Osteoblast (primary cell): ENCODE measurements at regions not wholly inside any gene's neighbourhood (a gene's known extent, or its start where the extent isn't known, plus 50 kb on each side); places are given as distances from the start of the nearest gene placed in this dataset.
"Not testable (repeated sequence)": the region's sequence is repeated elsewhere in the genome, so short reads cannot be mapped to it uniquely, and the experiment has no call there.

Experiments used
- DNase-seq: peaks from one replicate; pipeline ENCODE4 v3.0.0; 2011; ENCODE audit warnings: low spot score, mixed read lengths; ENCODE audit not compliant: insufficient read length; ENCODE audit errors: missing footprints
- H2AFZ ChIP-seq: 2 replicates; pipeline ENCODE4 v1.6.0; 2011; ENCODE audit warnings: mild to moderate bottlenecking, low read length
- H3K27ac ChIP-seq: 2 replicates; pipeline ENCODE4 v1.5.1; 2011; ENCODE audit warnings: mild to moderate bottlenecking, low read depth, low read length, moderate library complexity
- H3K27me3 ChIP-seq: 2 replicates; pipeline ENCODE4 v1.6.0; 2012; ENCODE audit warnings: mild to moderate bottlenecking, control low read depth, inconsistent platforms, low read length, moderate library complexity; ENCODE audit not compliant: insufficient read depth
- H3K36me3 ChIP-seq: 2 replicates; pipeline ENCODE4 v1.5.1; 2011; ENCODE audit warnings: mild to moderate bottlenecking, low read length, control low read depth, moderate library complexity; ENCODE audit not compliant: insufficient read depth
- H3K4me1 ChIP-seq: 2 replicates; pipeline ENCODE4 v1.5.1; 2011; ENCODE audit warnings: mild to moderate bottlenecking, low read length, control low read depth, moderate library complexity; ENCODE audit not compliant: insufficient read depth
- H3K4me2 ChIP-seq: 2 replicates; pipeline ENCODE4 v1.6.0; 2011; ENCODE audit warnings: mild to moderate bottlenecking, low read length; ENCODE audit not compliant: insufficient read depth
- H3K4me3 ChIP-seq: fragments of 200-600 bp; sonication (generic); 3 replicates; pipeline ENCODE4 v1.5.1; 2012; ENCODE audit warnings: mild to moderate bottlenecking, low read length, inconsistent platforms; ENCODE audit not compliant: insufficient read depth
- H3K79me2 ChIP-seq: 2 replicates; pipeline ENCODE4 v1.6.0; 2012; ENCODE audit warnings: mild to moderate bottlenecking, low read length, control low read depth, inconsistent platforms; ENCODE audit not compliant: insufficient read depth
- H3K9me3 ChIP-seq: 2 replicates; pipeline ENCODE4 v1.5.1; 2011; ENCODE audit warnings: low read depth, low read length, control low read depth
- H4K20me1 ChIP-seq: 2 replicates; pipeline ENCODE4 v1.6.0; 2012; ENCODE audit warnings: mild to moderate bottlenecking, low read length, control low read depth; ENCODE audit not compliant: insufficient read depth
- CTCF ChIP-seq: IDR thresholded peaks from 2 replicates; pipeline ENCODE4 v1.5.1; 2011; ENCODE audit warnings: mild to moderate bottlenecking, low read depth, low read length, moderate library complexity; ENCODE audit errors: extremely low read depth

- Histone ChIP-seq H3K27ac (no peak overlapping the region), H2AFZ (peak overlapping the region; percentile 59), H3K4me2 (peak overlapping the region; percentile 85), H4K20me1 (no peaks in the 10 kb centered on the region), H3K27me3 (peaks cover 12% of the 10 kb centered on the region), H3K4me1 (peaks cover 12% of the 10 kb centered on the region), H3K36me3 (no peaks in the 10 kb centered on the region), H3K9me3 (no peaks in the 10 kb centered on the region), H3K4me3 (peak overlapping the region; percentile 68), H3K79me2 (no peaks in the 10 kb centered on the region)
- TF ChIP-seq CTCF: no peak
- DNase-seq: no peak
Observed at GRCh38 chr6:13874191-13874549, 50.6 kb upstream of the RNF182 start.

GRCh38 chr6:13873288-13874190 is 51.2 kb upstream of the RNF182 start:
- Histone ChIP-seq H3K4me1 (peaks cover 12% of the 10 kb centered on the region), H3K9me3 (no peaks in the 10 kb centered on the region), H3K79me2 (no peaks in the 10 kb centered on the region), H3K27ac (no peak overlapping the region), H3K4me3 (peak overlapping the region; percentile 68), H3K36me3 (no peaks in the 10 kb centered on the region), H3K4me2 (peak overlapping the region; percentile 85), H4K20me1 (no peaks in the 10 kb centered on the region), H3K27me3 (peaks cover 12% of the 10 kb centered on the region), H2AFZ (peak overlapping the region; percentile 59)
- DNase-seq: peak; percentile 92
- TF ChIP-seq CTCF: peak; percentile 51

- Histone ChIP-seq H3K27ac (no peak overlapping the region), H3K4me2 (no peak overlapping the region), H3K79me2 (no peaks in the 10 kb centered on the region), H4K20me1 (no peaks in the 10 kb centered on the region), H3K4me3 (no peak overlapping the region), H3K4me1 (peaks cover 12% of the 10 kb centered on the region), H2AFZ (no peak overlapping the region), H3K27me3 (peaks cover 12% of the 10 kb centered on the region), H3K36me3 (no peaks in the 10 kb centered on the region), H3K9me3 (no peaks in the 10 kb centered on the region)
- DNase-seq: no peak
- no peak for TF ChIP-seq CTCF
Observed at GRCh38 chr6:13872681-13873080, 52.1 kb upstream of the RNF182 start.

- not testable (repeated sequence) for H3K4me2 ChIP-seq, H3K79me2 ChIP-seq, H3K27ac ChIP-seq, H3K36me3 ChIP-seq, H3K4me3 ChIP-seq, H3K9me3 ChIP-seq, H2AFZ ChIP-seq, H4K20me1 ChIP-seq, DNase-seq
- Histone ChIP-seq H3K4me1 (peaks cover 10% of the 10 kb centered on the region), H3K27me3 (peaks cover 12% of the 10 kb centered on the region)
Observed at GRCh38 chr6:13872006-13872405, 52.7 kb upstream of the RNF182 start.
